ENCODE measurements at regions not wholly inside any gene's neighbourhood (a gene's known extent, or its start where the extent isn't known, plus 50 kb on each side); places are given as distances from the start of the nearest gene placed in this dataset.

DNA sequence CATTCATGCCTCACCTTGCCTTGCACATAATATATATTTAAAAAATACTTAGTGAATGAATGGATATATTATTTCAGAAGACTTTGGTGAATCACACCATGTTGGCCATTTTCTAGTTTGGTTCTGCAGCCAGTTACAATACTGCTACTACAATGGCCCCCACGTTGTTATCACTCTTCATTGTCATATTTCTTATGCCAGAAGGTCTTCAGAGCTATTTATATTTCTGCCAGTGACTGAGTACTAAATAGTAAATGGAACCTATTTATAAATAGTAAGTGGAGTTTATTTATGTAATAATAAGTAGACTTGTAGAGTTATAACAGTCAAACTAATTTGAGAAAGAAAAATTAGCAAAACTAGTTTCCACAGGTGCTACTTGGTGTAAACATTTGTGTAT, 516.6 kb upstream of the SYT4 start:
- no peak overlapping the region for H3K27ac Mint-ChIP-seq

DNA sequence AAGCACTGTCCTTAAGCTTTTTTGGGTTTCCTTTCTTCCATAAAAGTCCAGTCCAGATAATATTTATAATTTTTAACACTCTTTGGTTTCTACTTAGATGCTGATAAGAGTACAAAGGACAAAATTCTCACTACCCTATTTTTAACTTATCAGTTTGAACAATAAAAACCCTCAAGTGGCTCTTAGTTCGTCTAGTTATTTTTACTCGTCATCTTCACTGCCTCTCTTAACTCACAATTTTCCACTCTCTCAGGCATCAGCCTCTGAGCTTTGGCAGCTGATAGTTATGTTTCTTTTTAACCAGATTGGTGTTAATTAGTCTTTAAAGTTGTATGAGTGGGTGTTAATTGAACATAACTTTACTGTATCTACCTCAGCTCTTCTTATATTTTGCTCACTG, 517.1 kb upstream of the SYT4 start:
- H3K27me3 Mint-ChIP-seq = no peaks in the 10 kb centered on the region
- DNase-seq (no peak), ATAC-seq (no peak)
- no peaks in the 10 kb centered on the region for H3K36me3 Mint-ChIP-seq (ENCODE audit: low read depth)
- H3K4me1 Mint-ChIP-seq = no peaks in the 10 kb centered on the region
- no peak overlapping the region for H3K4me3 Mint-ChIP-seq
- H3K27ac Mint-ChIP-seq = no peak overlapping the region
- H3K9me3 ChIP-seq (ENCODE audit: control insufficient read depth, low read length, poor library complexity, severe bottlenecking) = no peaks in the 10 kb centered on the region

More for the DNA sequence above, 516.6 kb upstream of the SYT4 start:
- no peaks in the 10 kb centered on the region for H3K9me3 ChIP-seq (ENCODE audit: control insufficient read depth, low read length, poor library complexity, severe bottlenecking)
- ATAC-seq (no peak), DNase-seq (no peak)
- Mint-ChIP-seq H3K4me1 (no peaks in the 10 kb centered on the region), H3K27me3 (no peaks in the 10 kb centered on the region), H3K36me3 (ENCODE audit: low read depth) (no peaks in the 10 kb centered on the region), H3K4me3 (no peak overlapping the region)

DNA sequence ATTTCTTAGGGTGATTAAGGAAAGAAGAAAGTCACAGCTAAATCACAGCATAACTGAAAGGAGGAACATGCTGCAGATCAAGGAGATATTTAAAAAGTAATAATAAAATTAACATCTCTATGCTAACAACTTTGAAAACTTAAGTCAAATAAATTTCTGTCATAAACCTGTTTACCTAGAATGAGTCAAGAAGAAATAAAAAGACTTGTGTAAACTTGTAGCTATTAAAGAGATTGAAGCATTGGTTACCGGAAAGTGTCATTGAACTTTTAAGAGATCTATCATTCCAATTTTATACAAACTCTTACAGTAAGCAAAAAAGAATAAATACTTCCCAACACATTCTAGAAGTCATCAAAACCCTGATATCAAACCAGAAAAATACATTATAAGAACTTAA, 520.1 kb upstream of the SYT4 start:
- H3K4me1 Mint-ChIP-seq = no peaks in the 10 kb centered on the region
- no peaks in the 10 kb centered on the region for H3K27me3 Mint-ChIP-seq
- H3K36me3 Mint-ChIP-seq (ENCODE audit: low read depth) = no peaks in the 10 kb centered on the region
- DNase-seq (no peak), ATAC-seq (no peak)
- no peak overlapping the region for H3K4me3 Mint-ChIP-seq
- no peak overlapping the region for H3K27ac Mint-ChIP-seq
- no peaks in the 10 kb centered on the region for H3K9me3 ChIP-seq (ENCODE audit: control insufficient read depth, low read length, poor library complexity, severe bottlenecking)

- DNase-seq = no peak
- no peaks in the 10 kb centered on the region for H3K4me1 Mint-ChIP-seq
- no peak overlapping the region for H3K27ac Mint-ChIP-seq
- ATAC-seq = no peak
- H3K9me3 ChIP-seq (ENCODE audit: control insufficient read depth, low read length, poor library complexity, severe bottlenecking) = no peaks in the 10 kb centered on the region
- H3K4me3 Mint-ChIP-seq = no peak overlapping the region
- no peaks in the 10 kb centered on the region for H3K27me3 Mint-ChIP-seq
- H3K36me3 Mint-ChIP-seq (ENCODE audit: low read depth) = no peaks in the 10 kb centered on the region
Measured at GRCh38 chr18:43800584-43800983, 523.3 kb upstream of the SYT4 start.

DNA sequence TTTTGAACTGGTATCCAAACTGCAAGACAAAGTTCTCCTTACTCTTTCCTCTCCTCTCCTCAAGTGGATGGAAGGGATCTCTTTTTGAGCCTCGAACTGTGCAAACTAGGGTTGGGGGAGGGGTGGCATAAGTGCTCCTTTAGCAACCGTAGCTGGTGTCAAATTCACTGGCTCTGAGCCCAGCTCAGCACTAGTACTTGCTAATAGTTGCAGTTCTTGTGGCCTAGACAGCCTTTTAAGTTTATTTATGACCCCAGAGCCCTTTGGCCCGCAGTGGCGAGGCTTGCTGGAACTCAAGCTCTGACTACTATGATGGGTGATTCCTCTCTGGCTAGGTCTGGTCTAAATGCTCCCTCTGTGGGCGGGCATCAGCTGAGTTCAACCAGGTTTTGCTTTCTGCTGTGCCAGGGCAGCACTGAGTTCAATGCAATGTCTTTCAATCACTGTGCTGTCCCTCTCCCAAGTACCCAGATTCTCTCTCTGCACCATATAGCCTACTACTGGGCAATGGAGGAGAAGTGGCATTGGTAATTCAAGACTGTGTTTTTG, 528.4 kb upstream of the SYT4 start:
- no peaks in the 10 kb centered on the region for H3K36me3 Mint-ChIP-seq (ENCODE audit: low read depth)
- no peak overlapping the region for H3K4me3 Mint-ChIP-seq

DNA sequence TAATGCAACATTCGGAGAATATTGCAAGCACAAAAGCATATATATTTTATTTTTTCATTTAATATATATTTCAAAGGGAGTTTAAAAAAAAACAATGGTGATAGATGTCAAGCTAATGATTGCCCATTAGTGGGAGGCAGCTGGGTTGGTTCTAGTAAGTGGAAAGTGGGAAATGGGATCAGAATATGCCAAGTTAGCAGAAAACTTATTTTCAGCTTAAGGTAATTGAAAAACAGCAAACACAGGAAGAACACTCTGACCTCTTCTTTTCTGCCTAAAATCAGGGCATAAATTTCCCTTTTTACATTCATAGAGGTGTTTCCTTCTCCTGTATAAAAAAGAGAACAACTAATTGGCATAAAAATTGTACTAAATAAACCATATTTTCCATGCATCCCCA, 535.3 kb upstream of the SYT4 start:
- H3K27ac Mint-ChIP-seq = no peak overlapping the region
- no peaks in the 10 kb centered on the region for H3K4me1 Mint-ChIP-seq
- no peaks in the 10 kb centered on the region for H3K36me3 Mint-ChIP-seq (ENCODE audit: low read depth)
- DNase-seq (no peak), ATAC-seq (no peak)
- H3K9me3 ChIP-seq (ENCODE audit: control insufficient read depth, low read length, poor library complexity, severe bottlenecking) = peaks cover 6% of the 10 kb centered on the region
- no peaks in the 10 kb centered on the region for H3K27me3 Mint-ChIP-seq
- H3K4me3 Mint-ChIP-seq = no peak overlapping the region

More for the DNA sequence above, 528.4 kb upstream of the SYT4 start:
- Mint-ChIP-seq H3K4me1 (no peaks in the 10 kb centered on the region), H3K27me3 (no peaks in the 10 kb centered on the region), H3K27ac (no peak overlapping the region)
- ATAC-seq = no peak
- H3K9me3 ChIP-seq (ENCODE audit: control insufficient read depth, low read length, poor library complexity, severe bottlenecking) = peaks cover 3% of the 10 kb centered on the region
- DNase-seq = no peak

DNA sequence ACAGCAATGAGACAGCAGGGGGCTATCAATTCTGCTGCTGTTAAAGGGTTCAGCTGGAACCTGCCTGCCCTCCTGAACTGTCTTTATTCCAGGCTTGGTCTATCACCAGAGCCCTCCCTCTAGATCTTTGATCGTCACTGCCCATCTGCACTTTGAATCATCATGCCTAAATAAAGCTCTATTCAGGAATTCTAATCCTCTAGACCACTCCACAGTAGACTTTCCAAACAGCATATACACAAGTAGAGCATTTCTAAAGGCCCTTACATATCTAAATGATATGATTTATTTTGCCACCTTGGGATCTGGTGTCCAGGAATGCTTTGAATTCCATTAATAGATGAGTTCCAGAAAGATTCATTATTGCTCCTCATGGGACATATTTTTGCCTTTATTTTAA, 542.1 kb upstream of the SYT4 start:
- ATAC-seq (no peak), DNase-seq (no peak)
- H3K27ac Mint-ChIP-seq = no peak overlapping the region
- no peaks in the 10 kb centered on the region for H3K36me3 Mint-ChIP-seq (ENCODE audit: low read depth)
- H3K4me1 Mint-ChIP-seq = no peaks in the 10 kb centered on the region
- H3K27me3 Mint-ChIP-seq = no peaks in the 10 kb centered on the region
- H3K4me3 Mint-ChIP-seq = no peak overlapping the region
- no peaks in the 10 kb centered on the region for H3K9me3 ChIP-seq (ENCODE audit: control insufficient read depth, low read length, poor library complexity, severe bottlenecking)

- ATAC-seq (no peak), DNase-seq (no peak)
- no peak overlapping the region for H3K4me3 Mint-ChIP-seq
- no peaks in the 10 kb centered on the region for H3K36me3 Mint-ChIP-seq (ENCODE audit: low read depth)
- no peaks in the 10 kb centered on the region for H3K27me3 Mint-ChIP-seq
- H3K9me3 ChIP-seq (ENCODE audit: control insufficient read depth, low read length, poor library complexity, severe bottlenecking) = no peaks in the 10 kb centered on the region
- no peaks in the 10 kb centered on the region for H3K4me1 Mint-ChIP-seq
- H3K27ac Mint-ChIP-seq = no peak overlapping the region
Measured at GRCh38 chr18:43819873-43820272, 542.6 kb upstream of the SYT4 start.

DNA sequence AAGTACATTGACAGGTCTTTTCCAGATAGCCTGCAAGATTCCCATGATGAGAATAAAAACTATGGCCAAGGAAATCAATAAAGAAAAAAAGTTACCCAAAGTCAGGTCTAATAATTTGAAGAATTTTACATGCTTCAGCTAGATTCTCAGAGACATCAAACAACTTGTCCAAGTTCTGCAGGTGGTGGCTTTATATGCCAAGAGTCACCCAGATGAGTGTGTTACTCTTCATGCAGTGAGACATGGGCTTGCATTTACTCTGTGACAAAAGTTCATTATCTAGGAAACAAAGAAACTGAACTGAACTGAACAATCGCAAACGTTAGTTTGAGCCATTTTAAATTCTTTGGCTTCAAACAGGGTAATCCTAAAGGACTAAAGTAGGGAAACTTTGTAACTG, 548.5 kb upstream of the SYT4 start:
- H3K36me3 Mint-ChIP-seq (ENCODE audit: low read depth) = no peaks in the 10 kb centered on the region

DNA sequence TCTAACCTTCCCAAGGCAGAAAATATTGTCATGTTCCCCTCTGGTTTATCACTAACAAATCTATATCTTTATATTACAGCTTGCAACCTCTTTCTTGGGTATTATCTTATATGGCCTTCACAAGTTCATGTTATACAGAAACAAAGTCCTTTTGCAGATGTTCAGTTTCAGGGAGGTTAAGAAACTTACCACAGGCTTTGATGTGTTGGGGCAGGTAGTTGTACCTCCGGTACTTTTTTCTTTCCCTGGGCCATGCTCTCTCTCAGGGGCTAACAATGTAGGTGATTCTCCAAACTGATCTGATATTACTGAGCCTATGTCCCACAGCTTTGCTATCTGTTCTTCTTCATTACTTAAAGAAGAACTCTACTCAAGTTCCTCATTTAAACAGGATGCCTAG, 548.9 kb upstream of the SYT4 start:
- H3K27ac Mint-ChIP-seq = no peak overlapping the region
- ATAC-seq (no peak), DNase-seq (no peak)
- H3K27me3 Mint-ChIP-seq = no peaks in the 10 kb centered on the region
- no peaks in the 10 kb centered on the region for H3K9me3 ChIP-seq (ENCODE audit: control insufficient read depth, low read length, poor library complexity, severe bottlenecking)
- H3K4me1 Mint-ChIP-seq = no peaks in the 10 kb centered on the region
- no peaks in the 10 kb centered on the region for H3K36me3 Mint-ChIP-seq (ENCODE audit: low read depth)
- no peak overlapping the region for H3K4me3 Mint-ChIP-seq

More for the DNA sequence above, 548.5 kb upstream of the SYT4 start:
- no peaks in the 10 kb centered on the region for H3K9me3 ChIP-seq (ENCODE audit: control insufficient read depth, low read length, poor library complexity, severe bottlenecking)
- H3K27ac Mint-ChIP-seq = no peak overlapping the region
- H3K4me1 Mint-ChIP-seq = no peaks in the 10 kb centered on the region
- ATAC-seq (no peak), DNase-seq (no peak)
- no peaks in the 10 kb centered on the region for H3K27me3 Mint-ChIP-seq
- H3K4me3 Mint-ChIP-seq = no peak overlapping the region

DNA sequence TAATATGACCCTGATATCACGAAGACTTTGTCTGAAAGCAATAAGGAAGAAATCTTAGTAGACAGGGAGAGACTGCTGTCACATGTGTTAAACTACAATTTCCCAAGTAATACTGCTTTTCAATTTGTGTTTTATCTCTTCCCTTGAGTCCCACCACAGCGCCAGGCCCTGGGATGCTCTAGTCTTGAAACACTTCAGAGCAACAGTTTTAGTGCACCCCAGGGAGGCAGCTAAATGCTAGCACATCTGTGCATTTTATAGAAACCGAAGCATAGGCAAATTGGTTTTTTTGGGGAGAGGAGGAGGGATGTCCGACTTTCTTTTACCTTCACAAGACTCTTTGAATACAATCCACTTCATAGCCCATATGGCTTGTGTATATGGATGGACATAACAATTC, 550.0 kb upstream of the SYT4 start:
- ATAC-seq (no peak), DNase-seq (no peak)
- no peaks in the 10 kb centered on the region for H3K27me3 Mint-ChIP-seq
- no peaks in the 10 kb centered on the region for H3K36me3 Mint-ChIP-seq (ENCODE audit: low read depth)
- no peak overlapping the region for H3K4me3 Mint-ChIP-seq
- no peak overlapping the region for H3K27ac Mint-ChIP-seq
- no peaks in the 10 kb centered on the region for H3K9me3 ChIP-seq (ENCODE audit: control insufficient read depth, low read length, poor library complexity, severe bottlenecking)
- H3K4me1 Mint-ChIP-seq = no peaks in the 10 kb centered on the region

- DNase-seq (no peak), ATAC-seq (no peak)
- Mint-ChIP-seq H3K4me3 (no peak overlapping the region), H3K4me1 (no peaks in the 10 kb centered on the region), H3K27ac (no peak overlapping the region), H3K27me3 (no peaks in the 10 kb centered on the region), H3K36me3 (ENCODE audit: low read depth) (no peaks in the 10 kb centered on the region)
- no peaks in the 10 kb centered on the region for H3K9me3 ChIP-seq (ENCODE audit: control insufficient read depth, low read length, poor library complexity, severe bottlenecking)
Measured at GRCh38 chr18:43830303-43830702, 553.0 kb upstream of the SYT4 start.

GRCh38 chr18:43830947-43831346, 553.7 kb upstream of the SYT4 start:
- Mint-ChIP-seq H3K4me3 (no peak overlapping the region), H3K36me3 (ENCODE audit: low read depth) (no peaks in the 10 kb centered on the region)
- no peak for ATAC-seq

DNA sequence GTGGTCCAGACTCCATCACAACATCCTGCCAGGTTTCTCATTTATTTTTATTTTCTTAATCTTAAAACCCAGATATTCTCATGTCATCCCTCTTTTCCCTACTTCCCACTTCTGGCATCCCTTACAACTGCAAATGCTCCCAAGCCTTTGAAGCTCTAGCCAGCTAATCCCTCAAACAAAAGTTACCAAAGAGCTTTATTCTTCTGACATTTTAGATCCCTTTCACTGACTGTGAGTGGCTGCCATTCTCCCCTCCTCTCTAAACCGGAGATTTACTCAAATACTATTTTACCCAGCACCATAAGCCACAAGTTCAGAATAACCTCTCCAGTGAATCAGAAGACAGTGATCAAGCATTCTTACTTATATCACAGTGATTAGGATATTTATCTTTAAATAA, 569.0 kb upstream of the SYT4 start:
- no peak for DNase-seq
- H3K27me3 Mint-ChIP-seq = no peaks in the 10 kb centered on the region
- H3K9me3 ChIP-seq (ENCODE audit: control insufficient read depth, low read length, poor library complexity, severe bottlenecking) = no peaks in the 10 kb centered on the region
- H3K36me3 Mint-ChIP-seq (ENCODE audit: low read depth) = no peaks in the 10 kb centered on the region
- H3K4me3 Mint-ChIP-seq = no peak overlapping the region
- H3K27ac Mint-ChIP-seq = no peak overlapping the region
- H3K4me1 Mint-ChIP-seq = no peaks in the 10 kb centered on the region
- ATAC-seq = no peak

More at GRCh38 chr18:43830947-43831346, 553.7 kb upstream of the SYT4 start:
- no peaks in the 10 kb centered on the region for H3K4me1 Mint-ChIP-seq
- H3K9me3 ChIP-seq (ENCODE audit: control insufficient read depth, low read length, poor library complexity, severe bottlenecking) = no peaks in the 10 kb centered on the region
- DNase-seq = no peak
- no peaks in the 10 kb centered on the region for H3K27me3 Mint-ChIP-seq
- H3K27ac Mint-ChIP-seq = no peak overlapping the region

All from T-helper 17 cell (primary cell).